HCT116 (cell line): ENCODE measurements at regions not wholly inside any gene's neighbourhood (a gene's known extent, or its start where the extent isn't known, plus 50 kb on each side); places are given as distances from the start of the nearest gene placed in this dataset.

Source experiments
- ATAC-seq: fragments of 200-7000 bp; cut with Tn5 transposase; 2 replicates; pipeline ENCODE4 v1.9.1; 2020; ENCODE audit warnings: mild to moderate bottlenecking, moderate library complexity
- BruUV-seq: library from RNA; stranded (reverse); fragments of 400-500 nt; replicated peaks from 2 replicates; lab custom pipeline; 2021; lab: Mats Ljungman, UMichigan
- CTCF ChIA-PET: fragments of 300-600 bp; sonication (Branson Sonifier 250); formaldehyde crosslinking; loops from one replicate; lab custom pipeline; 2021; ENCODE audit warnings: antibody characterized with exemption; lab: Charles Lee
- POLR2A ChIA-PET: fragments of 300-600, 350-600 bp; sonication (Branson Sonifier 250); formaldehyde crosslinking; loops from one replicate; lab custom pipeline; 2021; ENCODE audit warnings: antibody characterized with exemption; lab: Charles Lee
- RAD21 ChIA-PET, 2 experiments: fragments of 300-600 bp; sonication (Branson Sonifier 250); formaldehyde crosslinking; loops; one replicate each; lab custom pipeline; 2023; ENCODE audit warnings: low total read pairs in 2 of 2; ENCODE audit not compliant: uncharacterized antibody in 2 of 2, unreplicated experiment in 2 of 2, low non-redundant PET in 1 of 2; lab: Charles Lee
- DNase-seq: peaks from one replicate; pipeline ENCODE4 v3.0.0-alpha.2; 2010; ENCODE audit warnings: low read depth, low spot score
- H2AFZ ChIP-seq: fragments of 200-600 bp; shearing (Covaris generic), sonication (generic); 2 replicates; pipeline ENCODE4 v1.6.1; 2017; ENCODE audit warnings: low read depth, mixed run types, mixed read lengths, antibody characterized with exemption, low read length; ENCODE audit not compliant: poor library complexity, severe bottlenecking
- H3K27ac ChIP-seq: 2 replicates; pipeline ENCODE4 v1.5.1; 2012; ENCODE audit warnings: low read depth, low read length
- H3K27me3 ChIP-seq: fragments of 200-600 bp; sonication (generic); 2 replicates; pipeline ENCODE4 v1.6.1; 2016; ENCODE audit warnings: mixed run types, low read length, mixed read lengths; ENCODE audit not compliant: insufficient read depth
- H3K36me3 ChIP-seq, 2 experiments: fragments of 200-500 bp in 1 of 2; fragments of 200-600 bp in 1 of 2; sonication (Bioruptor generic) in 1 of 2; sonication (generic) in 1 of 2; 2 replicates each; pipeline versions ENCODE4 v1.5.1 to v1.6.1; 2014 to 2016; ENCODE audit warnings: low read length in 2 of 2, inconsistent platforms in 1 of 2, mixed read lengths in 1 of 2, mixed run types in 1 of 2; ENCODE audit not compliant: insufficient read depth in 2 of 2, control insufficient read depth in 1 of 2
- H3K4me1 ChIP-seq, 2 experiments: fragments of 200-600 bp in 1 of 2; sonication (generic) in 1 of 2; 2 replicates each; pipeline versions ENCODE4 v1.5.1 to v1.6.1; 2012 to 2017; ENCODE audit warnings: low read length in 2 of 2, inconsistent platforms in 1 of 2, mild to moderate bottlenecking in 1 of 2, mixed read lengths in 1 of 2, mixed run types in 1 of 2, moderate library complexity in 1 of 2; ENCODE audit not compliant: insufficient read depth in 2 of 2, control insufficient read depth in 1 of 2
- H3K4me2 ChIP-seq: fragments of 200-600 bp; sonication (generic); 2 replicates; pipeline ENCODE4 v1.6.1; 2017; ENCODE audit warnings: mixed run types, low read length, mixed read lengths
- H3K4me3 ChIP-seq, 2 experiments: fragments of 200-600 bp in 1 of 2; sonication (generic) in 1 of 2; replicated peaks in 1 of 2; 2 replicates each; pipeline ENCODE4 v1.5.1; 2011 to 2016; ENCODE audit warnings: low read length in 2 of 2, control low read depth in 1 of 2, low read depth in 1 of 2, mild to moderate bottlenecking in 1 of 2, mixed read lengths in 1 of 2, mixed run types in 1 of 2
- H3K79me2 ChIP-seq: fragments of 200-600 bp; sonication (generic); 2 replicates; pipeline ENCODE4 v1.6.1; 2017; ENCODE audit warnings: mild to moderate bottlenecking, mixed run types, low read length, moderate library complexity, mixed read lengths; ENCODE audit not compliant: insufficient read depth
- H3K9ac ChIP-seq: fragments of 200-600 bp; sonication (generic); 2 replicates; pipeline ENCODE4 v1.6.1; 2016; ENCODE audit warnings: low read length, mixed read lengths
- H3K9me2 ChIP-seq: fragments of 200-600 bp; sonication (generic), shearing (Covaris generic); 2 replicates; pipeline ENCODE4 v1.6.1; 2017; ENCODE audit warnings: mixed run types, mild to moderate bottlenecking, moderate library complexity; ENCODE audit not compliant: insufficient read depth
- H3K9me3 ChIP-seq, 2 experiments: fragments of 200-500 bp in 1 of 2; fragments of 200-600 bp in 1 of 2; sonication (Bioruptor generic) in 1 of 2; sonication (generic) in 1 of 2; 2 replicates each; pipeline ENCODE4 v1.6.1; 2014 to 2017; ENCODE audit warnings: low read length in 2 of 2, mixed read lengths in 2 of 2, inconsistent platforms in 1 of 2, low read depth in 1 of 2, mild to moderate bottlenecking in 1 of 2, mixed run types in 1 of 2, moderate library complexity in 1 of 2; ENCODE audit not compliant: control insufficient read depth in 1 of 2, insufficient read depth in 1 of 2
- H4K20me1 ChIP-seq: fragments of 200-600 bp; sonication (generic), shearing (Covaris generic); 2 replicates; pipeline ENCODE4 v1.6.1; 2017; ENCODE audit warnings: mixed run types, mild to moderate bottlenecking, moderate library complexity; ENCODE audit not compliant: insufficient read depth
- CEBPB ChIP-seq: IDR thresholded peaks from 2 replicates; pipeline ENCODE4 v1.6.1; 2012; ENCODE audit warnings: low read depth
- EGR1 ChIP-seq: IDR thresholded peaks from 2 replicates; pipeline ENCODE4 v1.6.1; 2012; ENCODE audit warnings: low read depth
- ELF1 ChIP-seq: IDR thresholded peaks from 2 replicates; pipeline ENCODE4 v1.6.1; 2012; ENCODE audit warnings: low read depth, borderline replicate concordance
- EZH2 ChIP-seq: fragments of 200-600 bp; sonication (generic); IDR thresholded peaks from 2 replicates; pipeline ENCODE4 v1.6.1; 2017; ENCODE audit warnings: antibody characterized with exemption, mixed run types
- FOSL1 ChIP-seq: IDR thresholded peaks from 2 replicates; pipeline ENCODE4 v1.6.1; 2012; ENCODE audit warnings: low read depth
- POLR2A ChIP-seq: IDR thresholded peaks from 2 replicates; pipeline ENCODE4 v1.7.0; 2011; ENCODE audit warnings: borderline replicate concordance; ENCODE audit not compliant: insufficient read depth, insufficient read length; ENCODE audit errors: extremely low read depth
- RAD21 ChIP-seq: IDR thresholded peaks from 2 replicates; pipeline ENCODE4 v1.6.1; 2012; ENCODE audit warnings: low read depth, mild to moderate bottlenecking
- REST ChIP-seq: IDR thresholded peaks from 2 replicates; pipeline ENCODE4 v1.6.1; 2012; ENCODE audit warnings: low read depth
- SIN3A ChIP-seq: IDR thresholded peaks from 2 replicates; pipeline ENCODE4 v1.6.1; 2012; ENCODE audit warnings: low read depth
- SRF ChIP-seq: IDR thresholded peaks from 2 replicates; pipeline ENCODE4 v1.6.1; 2012; ENCODE audit warnings: low read depth
- ZNF274 ChIP-seq: fragments of 200-500 bp; sonication (Bioruptor generic); IDR thresholded peaks from 2 replicates; pipeline ENCODE4 v1.6.1; 2014; ENCODE audit warnings: mild to moderate bottlenecking, low read depth, low read length, inconsistent platforms
- intact Hi-C: fragments of 100-400 bp; cut with micrococcal nuclease; formaldehyde crosslinking; loops from 2 replicates; pipeline ENCODE4 v1.10.0; 2022
- TF ChIP-seq, protein P1 (sequence below): IDR thresholded peaks from 2 replicates; pipeline ENCODE4 v1.6.1; 2011; ENCODE audit warnings: mild to moderate bottlenecking, low read length, moderate library complexity; ENCODE audit not compliant: insufficient replicate concordance; ENCODE audit errors: extremely low read depth

DNA sequence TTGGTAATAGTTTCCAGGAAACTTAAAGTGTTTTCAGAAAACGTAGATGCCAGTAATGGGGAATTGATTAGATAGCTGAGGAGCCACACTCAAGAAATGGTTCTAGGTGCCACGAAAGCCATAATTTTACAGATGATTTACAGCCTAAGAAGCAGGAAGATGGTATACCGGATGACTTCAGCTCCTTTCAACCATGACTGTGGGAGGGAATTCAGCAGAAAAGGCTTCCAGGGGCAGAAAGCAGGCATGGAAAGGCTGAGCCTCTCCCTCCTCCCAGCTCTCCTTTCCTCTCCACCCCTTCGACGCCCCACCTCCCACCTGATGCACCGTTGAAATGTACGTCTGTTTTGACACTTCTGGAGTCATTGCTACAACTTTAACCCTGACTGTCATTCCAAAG is 68.6 kb upstream of the SMIM21 start:
- H3K4me2 ChIP-seq = no peak overlapping the region
- no peak overlapping the region for H3K9ac ChIP-seq
- H2AFZ ChIP-seq = no peak overlapping the region
- RAD21 ChIA-PET = no interaction called here
- H3K27me3 ChIP-seq = no peaks in the 10 kb centered on the region
- no peaks in the 10 kb centered on the region for H3K9me3 ChIP-seq
- POLR2A ChIA-PET = no interaction called here
- intact Hi-C loops = no loop called here
- no peaks in the 10 kb centered on the region for H3K9me2 ChIP-seq
- no peak for DNase-seq
- no peaks in the 10 kb centered on the region for H3K36me3 ChIP-seq
- CTCF ChIA-PET = no interaction called here
- H3K27ac ChIP-seq = no peak overlapping the region
- TF ChIP-seq EZH2 (no peak), POLR2A (no peak), FOSL1 (no peak), ELF1 (no peak), REST (no peak), ZNF274 (no peak), SIN3A (no peak), EGR1 (no peak), CEBPB (no peak), RAD21 (no peak), SRF (no peak)
- TF ChIP-seq, protein P1, sequence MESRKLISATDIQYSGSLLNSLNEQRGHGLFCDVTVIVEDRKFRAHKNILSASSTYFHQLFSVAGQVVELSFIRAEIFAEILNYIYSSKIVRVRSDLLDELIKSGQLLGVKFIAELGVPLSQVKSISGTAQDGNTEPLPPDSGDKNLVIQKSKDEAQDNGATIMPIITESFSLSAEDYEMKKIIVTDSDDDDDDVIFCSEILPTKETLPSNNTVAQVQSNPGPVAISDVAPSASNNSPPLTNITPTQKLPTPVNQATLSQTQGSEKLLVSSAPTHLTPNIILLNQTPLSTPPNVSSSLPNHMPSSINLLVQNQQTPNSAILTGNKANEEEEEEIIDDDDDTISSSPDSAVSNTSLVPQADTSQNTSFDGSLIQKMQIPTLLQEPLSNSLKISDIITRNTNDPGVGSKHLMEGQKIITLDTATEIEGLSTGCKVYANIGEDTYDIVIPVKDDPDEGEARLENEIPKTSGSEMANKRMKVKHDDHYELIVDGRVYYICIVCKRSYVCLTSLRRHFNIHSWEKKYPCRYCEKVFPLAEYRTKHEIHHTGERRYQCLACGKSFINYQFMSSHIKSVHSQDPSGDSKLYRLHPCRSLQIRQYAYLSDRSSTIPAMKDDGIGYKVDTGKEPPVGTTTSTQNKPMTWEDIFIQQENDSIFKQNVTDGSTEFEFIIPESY = no peak
- no peaks in the 10 kb centered on the region for H3K79me2 ChIP-seq
- no peak for ATAC-seq
- no peak overlapping the region for H3K4me3 ChIP-seq
- H4K20me1 ChIP-seq = no peaks in the 10 kb centered on the region
- no peaks in the 10 kb centered on the region for H3K4me1 ChIP-seq
- no TSS peak for BruUV-seq
